H9 (cell line): ENCODE measurements at regions not wholly inside any gene's neighbourhood (a gene's known extent, or its start where the extent isn't known, plus 50 kb on each side); places are given as distances from the start of the nearest gene placed in this dataset.

Experiments used
- DNase-seq: peaks from one replicate; pipeline ENCODE4 v3.0.0-alpha.2; 2017
- H2AFZ ChIP-seq: one replicate; pipeline ENCODE4 v1.6.1; 2013; ENCODE audit warnings: mild to moderate bottlenecking, low read length, control low read depth, moderate library complexity
- H2AK5ac ChIP-seq: 2 replicates; pipeline ENCODE4 v1.6.1; 2013; ENCODE audit warnings: low read length, control low read depth, mixed read lengths; ENCODE audit not compliant: insufficient read length
- H2BK120ac ChIP-seq: one replicate; pipeline ENCODE4 v1.6.1; 2013; ENCODE audit warnings: low read depth, mild to moderate bottlenecking, low read length, control low read depth, inconsistent platforms; ENCODE audit not compliant: poor library complexity, severe bottlenecking
- H2BK12ac ChIP-seq: 2 replicates; pipeline ENCODE4 v1.6.1; 2013; ENCODE audit warnings: low read length, control low read depth, mixed read lengths, low read depth; ENCODE audit not compliant: insufficient read length
- H2BK15ac ChIP-seq: 2 replicates; pipeline ENCODE4 v1.6.1; 2013; ENCODE audit warnings: low read depth, low read length, control low read depth
- H2BK20ac ChIP-seq: one replicate; pipeline ENCODE4 v1.6.1; 2013; ENCODE audit warnings: low read depth, mild to moderate bottlenecking, low read length, control low read depth, inconsistent platforms; ENCODE audit not compliant: poor library complexity, severe bottlenecking
- H2BK5ac ChIP-seq: 2 replicates; pipeline ENCODE4 v1.6.1; 2013; ENCODE audit warnings: low read length, control low read depth, mixed read lengths; ENCODE audit not compliant: insufficient read length
- H3K14ac ChIP-seq: 2 replicates; pipeline ENCODE4 v1.6.1; 2013; ENCODE audit warnings: low read length, control low read depth; ENCODE audit not compliant: insufficient read depth
- H3K18ac ChIP-seq: 2 replicates; pipeline ENCODE4 v1.6.1; 2013; ENCODE audit warnings: low read depth, mild to moderate bottlenecking, mixed read lengths, low read length, control low read depth; ENCODE audit not compliant: insufficient read length
- H3K23ac ChIP-seq: 2 replicates; pipeline ENCODE4 v1.6.1; 2013; ENCODE audit warnings: low read length, control low read depth, mixed read lengths, low read depth; ENCODE audit not compliant: insufficient read length
- H3K23me2 ChIP-seq: 2 replicates; pipeline ENCODE4 v1.6.1; 2013; ENCODE audit warnings: low read depth, mild to moderate bottlenecking, mixed read lengths, low read length, control low read depth; ENCODE audit not compliant: insufficient read length, poor library complexity, severe bottlenecking
- H3K27ac ChIP-seq: 2 replicates; pipeline ENCODE4 v1.5.1; 2013; ENCODE audit warnings: low read length, control low read depth, mixed read lengths, low read depth; ENCODE audit not compliant: insufficient read length
- H3K27me3 ChIP-seq: 2 replicates; pipeline ENCODE4 v1.6.1; 2013; ENCODE audit warnings: low read length, control low read depth, inconsistent platforms; ENCODE audit not compliant: insufficient read depth
- H3K4ac ChIP-seq: 2 replicates; pipeline ENCODE4 v1.6.1; 2013; ENCODE audit warnings: low read depth, mild to moderate bottlenecking, control low read depth, inconsistent platforms, low read length, moderate library complexity
- H3K4me1 ChIP-seq: 2 replicates; pipeline ENCODE4 v1.6.1; 2013; ENCODE audit warnings: low read length, control low read depth, inconsistent platforms; ENCODE audit not compliant: insufficient read depth
- H3K4me2 ChIP-seq: 2 replicates; pipeline ENCODE4 v1.6.1; 2013; ENCODE audit warnings: low read length, control low read depth, mixed read lengths; ENCODE audit not compliant: insufficient read length, insufficient read depth
- H3K56ac ChIP-seq: 2 replicates; pipeline ENCODE4 v1.6.1; 2013; ENCODE audit warnings: low read depth, mild to moderate bottlenecking, mixed read lengths, low read length, control low read depth; ENCODE audit not compliant: insufficient read length
- H3K79me1 ChIP-seq: 2 replicates; pipeline ENCODE4 v1.6.1; 2013; ENCODE audit warnings: low read depth, mild to moderate bottlenecking, moderate library complexity, low read length, control low read depth, inconsistent platforms; ENCODE audit not compliant: insufficient read depth, poor library complexity, severe bottlenecking
- H3K79me2 ChIP-seq: 2 replicates; pipeline ENCODE4 v1.6.1; 2013; ENCODE audit warnings: low read length, control low read depth, inconsistent platforms; ENCODE audit not compliant: insufficient read depth
- H3K9ac ChIP-seq: 2 replicates; pipeline ENCODE4 v1.6.1; 2013; ENCODE audit warnings: low read length, control low read depth, mixed read lengths; ENCODE audit not compliant: insufficient read length; ENCODE audit errors: extremely low read depth
- H3K9me3 ChIP-seq: one replicate; pipeline ENCODE4 v1.6.1; 2013; ENCODE audit warnings: low read depth, low read length, inconsistent platforms; ENCODE audit not compliant: control insufficient read depth
- H3T11ph ChIP-seq: one replicate; pipeline ENCODE4 v1.6.1; 2013; ENCODE audit warnings: mild to moderate bottlenecking, low read length, control low read depth, inconsistent platforms
- H4K20me1 ChIP-seq: one replicate; pipeline ENCODE4 v1.6.1; 2013; ENCODE audit not compliant: control insufficient read depth, insufficient read length, insufficient read depth
- H4K5ac ChIP-seq: 2 replicates; pipeline ENCODE4 v1.6.1; 2013; ENCODE audit warnings: low read depth, mild to moderate bottlenecking, mixed read lengths, low read length, control low read depth; ENCODE audit not compliant: insufficient read length
- H4K8ac ChIP-seq: replicated peaks from 2 replicates; pipeline ENCODE4 v1.6.1; 2013; ENCODE audit warnings: low read length, control low read depth, mixed read lengths, low read depth; ENCODE audit not compliant: insufficient read length
- H4K91ac ChIP-seq: 2 replicates; pipeline ENCODE4 v1.6.1; 2013; ENCODE audit warnings: low read depth, mild to moderate bottlenecking, moderate library complexity, mixed read lengths, low read length, control low read depth; ENCODE audit not compliant: insufficient read length
- H3K27ac Mint-ChIP-seq, 3 experiments: 2 replicates in 2 of 3; 3 replicates in 1 of 3; pipeline ENCODE4 v1.8.0; 2020 to 2021; ENCODE audit warnings: mixed read lengths in 3 of 3, mild to moderate bottlenecking in 1 of 3, moderate library complexity in 1 of 3
- H3K27me3 Mint-ChIP-seq: 2 replicates; pipeline ENCODE4 v1.8.0; 2021; ENCODE audit warnings: low read depth, mild to moderate bottlenecking, moderate library complexity, mixed read lengths
- H3K36me3 Mint-ChIP-seq, 3 experiments: 2 replicates in 2 of 3; 3 replicates in 1 of 3; pipeline ENCODE4 v1.8.0; 2020 to 2021; ENCODE audit warnings: low read depth in 3 of 3, mixed read lengths in 3 of 3; ENCODE audit not compliant: insufficient read depth in 1 of 3
- H3K4me1 Mint-ChIP-seq, 2 experiments: 2 replicates each; pipeline ENCODE4 v1.8.0; 2020; ENCODE audit warnings: mixed read lengths in 2 of 2
- H3K4me3 Mint-ChIP-seq, 2 experiments: 2 replicates in 1 of 2; 3 replicates in 1 of 2; pipeline ENCODE4 v1.8.0; 2020 to 2021; ENCODE audit warnings: mild to moderate bottlenecking in 2 of 2, mixed read lengths in 2 of 2, moderate library complexity in 1 of 2
- H3K9me3 Mint-ChIP-seq, 2 experiments: 2 replicates in 1 of 2; 3 replicates in 1 of 2; pipeline ENCODE4 v1.8.0; 2020; ENCODE audit warnings: mild to moderate bottlenecking in 2 of 2, mixed read lengths in 2 of 2, moderate library complexity in 1 of 2
- CTCF ChIP-seq: fragments of 200-600 bp; sonication (generic); conservative IDR thresholded peaks from 3 replicates; pipeline ENCODE4 v1.8.0; 2021; ENCODE audit warnings: antibody characterized with exemption, mild to moderate bottlenecking

DNA sequence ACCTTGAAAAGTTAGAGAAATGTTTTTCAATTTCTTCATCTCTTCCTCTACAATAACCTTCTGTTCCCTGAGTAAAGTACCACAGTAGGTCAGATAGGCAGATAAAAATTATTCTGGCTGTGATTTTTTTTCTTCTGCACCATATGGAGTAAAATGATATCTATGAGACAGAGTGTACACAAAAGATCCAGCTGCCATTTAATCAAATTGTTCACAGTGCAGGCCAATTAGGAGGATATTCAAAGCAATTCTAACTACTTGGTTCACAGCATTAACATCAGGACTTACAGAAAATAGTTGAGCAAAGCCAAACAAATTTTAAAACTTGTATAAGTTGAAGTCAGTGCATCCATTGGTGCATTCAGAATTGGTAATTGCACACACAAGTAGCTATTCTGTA lies 147.9 kb upstream of the LUZP2 start:
- Histone ChIP-seq H3K9ac (no peak overlapping the region), H4K5ac (no peak overlapping the region), H3T11ph (no peak overlapping the region), H2BK20ac (no peak overlapping the region), H2BK120ac (no peak overlapping the region), H3K23me2 (no peaks in the 10 kb centered on the region), H2BK12ac (no peak overlapping the region), H3K79me1 (no peaks in the 10 kb centered on the region), H3K27me3 (no peaks in the 10 kb centered on the region), H3K4me2 (no peak overlapping the region), H3K4me1 (no peaks in the 10 kb centered on the region), H3K18ac (no peak overlapping the region), H3K27ac (no peak overlapping the region), H3K14ac (no peak overlapping the region), H4K8ac (no peak overlapping the region), H2BK5ac (no peak overlapping the region), H3K56ac (no peak overlapping the region), H4K20me1 (no peaks in the 10 kb centered on the region), H2AK5ac (no peak overlapping the region), H2AFZ (no peak overlapping the region), H4K91ac (no peak overlapping the region), H3K79me2 (no peaks in the 10 kb centered on the region), H3K4ac (no peak overlapping the region), H2BK15ac (no peak overlapping the region), H3K23ac (no peak overlapping the region), H3K9me3 (no peaks in the 10 kb centered on the region)
- H3K27ac Mint-ChIP-seq: no peak overlapping the region
- H3K36me3 Mint-ChIP-seq: no peaks in the 10 kb centered on the region
- DNase-seq: no peak
- peaks cover 0 to 3% of the 10 kb centered on the region in 2 experiments; a peak in 2 of 4 replicates for H3K4me1 Mint-ChIP-seq
- no peak for TF ChIP-seq CTCF
- H3K27me3 Mint-ChIP-seq: no peaks in the 10 kb centered on the region
- H3K4me3 Mint-ChIP-seq: no peak overlapping the region
- peaks cover 0 to 2% of the 10 kb centered on the region in 2 experiments; a peak in 3 of 5 replicates for H3K9me3 Mint-ChIP-seq
